ENCODE measurements at regions not wholly inside any gene's neighbourhood (a gene's known extent, or its start where the extent isn't known, plus 50 kb on each side); places are given as distances from the start of the nearest gene placed in this dataset.

- H3K9ac ChIP-seq (ENCODE audit: extremely low read depth, low read length, poor library complexity, severe bottlenecking) = no peak overlapping the region
- H3K27ac ChIP-seq (ENCODE audit: low read depth, low read length) = no peak overlapping the region
Measured at GRCh38 chr5:164289526-164289925, 784.1 kb downstream of the MAT2B start.

GRCh38 chr5:164296603-164297080 lies 791.2 kb downstream of the MAT2B start:
- no peak overlapping the region for H3K9ac ChIP-seq (ENCODE audit: extremely low read depth, low read length, poor library complexity, severe bottlenecking)
- Mint-ChIP-seq H3K9me3 (peaks cover 4% of the 10 kb centered on the region), H3K4me3 (peak overlapping the region; percentile 45), H3K27ac (peak overlapping the region; percentile 83), H3K4me1 (peaks cover 6% of the 10 kb centered on the region), H3K27me3 (ENCODE audit: insufficient read depth) (no peaks in the 10 kb centered on the region), H3K36me3 (ENCODE audit: low read depth) (no peaks in the 10 kb centered on the region)
- H3K4me1 ChIP-seq (ENCODE audit: control insufficient read depth, insufficient read depth, low read length) = no peaks in the 10 kb centered on the region
- TF ChIP-seq CTCF (conservative IDR thresholded peaks at IDR 0.05) = no peak
- no peaks in the 10 kb centered on the region for H3K36me3 ChIP-seq (ENCODE audit: control insufficient read depth, insufficient read depth, low read length)
- no peaks in the 10 kb centered on the region for H3K9me3 ChIP-seq (ENCODE audit: control insufficient read depth, low read length)
- WGBS, 2 experiments (ENCODE audit: insufficient coverage in 1 of 2, insufficient read length in 1 of 2) = 14 to 27% methylated on average over 8 to 14 of the region's 14 CpGs
- no peak overlapping the region for H3K4me3 ChIP-seq (ENCODE audit: low read length)
- peak overlapping the region; percentile 1 for H3K27ac ChIP-seq (ENCODE audit: low read depth, low read length)
- DNase-seq = peak; percentile 88
- no peaks in the 10 kb centered on the region for H3K27me3 ChIP-seq (ENCODE audit: control insufficient read depth, insufficient read depth, low read length, poor library complexity, severe bottlenecking)

More at GRCh38 chr5:164289526-164289925, 784.1 kb downstream of the MAT2B start:
- WGBS, 2 experiments (ENCODE audit: insufficient coverage in 1 of 2, insufficient read length in 1 of 2) = 87 to 100% methylated on average over 1 of the region's 1 CpG
- no peak overlapping the region for H3K4me3 ChIP-seq (ENCODE audit: low read length)
- DNase-seq = no peak
- no peak for TF ChIP-seq CTCF (conservative IDR thresholded peaks at IDR 0.05)
- no peaks in the 10 kb centered on the region for H3K4me1 ChIP-seq (ENCODE audit: control insufficient read depth, insufficient read depth, low read length)
- H3K36me3 Mint-ChIP-seq (ENCODE audit: low read depth) = no peaks in the 10 kb centered on the region
- no peaks in the 10 kb centered on the region for H3K27me3 ChIP-seq (ENCODE audit: control insufficient read depth, insufficient read depth, low read length, poor library complexity, severe bottlenecking)
- H3K9me3 Mint-ChIP-seq = peaks cover 6% of the 10 kb centered on the region
- H3K9me3 ChIP-seq (ENCODE audit: control insufficient read depth, low read length) = no peaks in the 10 kb centered on the region
- no peaks in the 10 kb centered on the region for H3K4me1 Mint-ChIP-seq
- H3K4me3 Mint-ChIP-seq = no peak overlapping the region
- H3K27me3 Mint-ChIP-seq (ENCODE audit: insufficient read depth) = no peaks in the 10 kb centered on the region
- no peaks in the 10 kb centered on the region for H3K36me3 ChIP-seq (ENCODE audit: control insufficient read depth, insufficient read depth, low read length)
- no peak overlapping the region for H3K27ac Mint-ChIP-seq

GRCh38 chr5:164298165-164298564 lies 792.7 kb downstream of the MAT2B start:
- H3K36me3 ChIP-seq (ENCODE audit: control insufficient read depth, insufficient read depth, low read length) = no peaks in the 10 kb centered on the region
- no peak for TF ChIP-seq CTCF (conservative IDR thresholded peaks at IDR 0.05)
- H3K4me3 ChIP-seq (ENCODE audit: low read length) = no peak overlapping the region
- H3K9ac ChIP-seq (ENCODE audit: extremely low read depth, low read length, poor library complexity, severe bottlenecking) = no peak overlapping the region
- WGBS, 2 experiments (ENCODE audit: insufficient coverage in 1 of 2, insufficient read length in 1 of 2) = 89% methylated on average over 2 of the region's 2 CpGs; no CpG with 5 or more reads in 1 of the 2 experiments
- no peak overlapping the region for H3K27ac ChIP-seq (ENCODE audit: low read depth, low read length)
- Mint-ChIP-seq H3K36me3 (ENCODE audit: low read depth) (no peaks in the 10 kb centered on the region), H3K9me3 (peaks cover 4% of the 10 kb centered on the region), H3K27ac (no peak overlapping the region), H3K4me3 (no peak overlapping the region), H3K27me3 (ENCODE audit: insufficient read depth) (no peaks in the 10 kb centered on the region), H3K4me1 (peaks cover 6% of the 10 kb centered on the region)
- no peaks in the 10 kb centered on the region for H3K4me1 ChIP-seq (ENCODE audit: control insufficient read depth, insufficient read depth, low read length)
- no peak for DNase-seq
- no peaks in the 10 kb centered on the region for H3K27me3 ChIP-seq (ENCODE audit: control insufficient read depth, insufficient read depth, low read length, poor library complexity, severe bottlenecking)
- no peaks in the 10 kb centered on the region for H3K9me3 ChIP-seq (ENCODE audit: control insufficient read depth, low read length)

All from endodermal cell (in vitro differentiated cells).